ENCODE measurements at regions not wholly inside any gene's neighbourhood (a gene's known extent, or its start where the extent isn't known, plus 50 kb on each side); places are given as distances from the start of the nearest gene placed in this dataset.

GRCh38 chr4:81360737-81361136 lies 111.0 kb downstream of the RASGEF1B start:
- TF ChIP-seq EZH2phosphoT487 (conservative IDR thresholded peaks at IDR 0.05; ENCODE audit: low read length): no peak
- TF ChIP-seq CTCF (IDR thresholded peaks at IDR 0.05; ENCODE audit: insufficient read depth, low read length, poor library complexity, severe bottlenecking): no peak
- H3K79me2 ChIP-seq (ENCODE audit: insufficient read depth, low read length): no peaks in the 10 kb centered on the region
- H4K20me1 ChIP-seq (ENCODE audit: low read depth, low read length): no peaks in the 10 kb centered on the region
- H3K27ac ChIP-seq (ENCODE audit: low read depth, low read length): no peak overlapping the region
- H3K9me2 ChIP-seq (replicated peaks; ENCODE audit: insufficient read depth, low read length): no peaks in the 10 kb centered on the region
- no peaks in the 10 kb centered on the region for H3F3A ChIP-seq (ENCODE audit: insufficient read depth)
- no peaks in the 10 kb centered on the region for H3K36me3 ChIP-seq (ENCODE audit: low read length)
- no peak overlapping the region for H2AFZ ChIP-seq (ENCODE audit: low read depth, low read length, severe bottlenecking)
- no peak overlapping the region for H3K4me3 ChIP-seq (ENCODE audit: insufficient read depth, low read length, poor library complexity, severe bottlenecking)
- no peaks in the 10 kb centered on the region for H3K27me3 ChIP-seq (ENCODE audit: low read length)
- H3K4me2 ChIP-seq (ENCODE audit: low read depth, low read length, poor library complexity, severe bottlenecking): no peak overlapping the region
- no peaks in the 10 kb centered on the region for H3K9me3 ChIP-seq (ENCODE audit: insufficient read depth, low read length)
- no peak overlapping the region for H3K9ac ChIP-seq (ENCODE audit: low read length)

- Histone ChIP-seq H3K9ac (ENCODE audit: low read length) (no peak overlapping the region), H3K9me2 (replicated peaks; ENCODE audit: insufficient read depth, low read length) (no peaks in the 10 kb centered on the region), H3K9me3 (ENCODE audit: insufficient read depth, low read length) (no peaks in the 10 kb centered on the region), H3K27ac (ENCODE audit: low read depth, low read length) (no peak overlapping the region), H3K4me2 (ENCODE audit: low read depth, low read length, poor library complexity, severe bottlenecking) (no peak overlapping the region), H3K27me3 (ENCODE audit: low read length) (no peaks in the 10 kb centered on the region), H3K79me2 (ENCODE audit: insufficient read depth, low read length) (no peaks in the 10 kb centered on the region), H3F3A (ENCODE audit: insufficient read depth) (no peaks in the 10 kb centered on the region), H4K20me1 (ENCODE audit: low read depth, low read length) (no peaks in the 10 kb centered on the region), H2AFZ (ENCODE audit: low read depth, low read length, severe bottlenecking) (no peak overlapping the region), H3K36me3 (ENCODE audit: low read length) (no peaks in the 10 kb centered on the region), H3K4me3 (ENCODE audit: insufficient read depth, low read length, poor library complexity, severe bottlenecking) (no peak overlapping the region)
- TF ChIP-seq EZH2phosphoT487 (conservative IDR thresholded peaks at IDR 0.05; ENCODE audit: low read length) (no peak), CTCF (IDR thresholded peaks at IDR 0.05; ENCODE audit: insufficient read depth, low read length, poor library complexity, severe bottlenecking) (no peak)
Measured at GRCh38 chr4:81359207-81359606, 112.5 kb downstream of the RASGEF1B start.

- no peaks in the 10 kb centered on the region for H3F3A ChIP-seq (ENCODE audit: insufficient read depth)
- no peaks in the 10 kb centered on the region for H3K36me3 ChIP-seq (ENCODE audit: low read length)
- TF ChIP-seq EZH2phosphoT487 (conservative IDR thresholded peaks at IDR 0.05; ENCODE audit: low read length): no peak
- no peak for TF ChIP-seq CTCF (IDR thresholded peaks at IDR 0.05; ENCODE audit: insufficient read depth, low read length, poor library complexity, severe bottlenecking)
- no peaks in the 10 kb centered on the region for H3K27me3 ChIP-seq (ENCODE audit: low read length)
- no peaks in the 10 kb centered on the region for H3K9me2 ChIP-seq (replicated peaks; ENCODE audit: insufficient read depth, low read length)
- H3K79me2 ChIP-seq (ENCODE audit: insufficient read depth, low read length): no peaks in the 10 kb centered on the region
- H2AFZ ChIP-seq (ENCODE audit: low read depth, low read length, severe bottlenecking): no peak overlapping the region
- no peaks in the 10 kb centered on the region for H3K9me3 ChIP-seq (ENCODE audit: insufficient read depth, low read length)
- H3K4me3 ChIP-seq (ENCODE audit: insufficient read depth, low read length, poor library complexity, severe bottlenecking): no peak overlapping the region
- no peak overlapping the region for H3K27ac ChIP-seq (ENCODE audit: low read depth, low read length)
- H3K9ac ChIP-seq (ENCODE audit: low read length): no peak overlapping the region
- H4K20me1 ChIP-seq (ENCODE audit: low read depth, low read length): no peaks in the 10 kb centered on the region
- no peak overlapping the region for H3K4me2 ChIP-seq (ENCODE audit: low read depth, low read length, poor library complexity, severe bottlenecking)
Measured at GRCh38 chr4:81358154-81358553, 113.6 kb downstream of the RASGEF1B start.
